Activated T-helper 9 cell treated with anti-CD3 and anti-CD28 coated beads, Interleukin-2, amount 50 U/mL, for 16 hours (primary cell): ENCODE measurements at regions not wholly inside any gene's neighbourhood (a gene's known extent, or its start where the extent isn't known, plus 50 kb on each side); places are given as distances from the start of the nearest gene placed in this dataset.

Experiments used
- DNase-seq: peaks from one replicate; pipeline ENCODE4 v3.0.0-alpha.2; 2020; ENCODE audit warnings: low read depth

DNA sequence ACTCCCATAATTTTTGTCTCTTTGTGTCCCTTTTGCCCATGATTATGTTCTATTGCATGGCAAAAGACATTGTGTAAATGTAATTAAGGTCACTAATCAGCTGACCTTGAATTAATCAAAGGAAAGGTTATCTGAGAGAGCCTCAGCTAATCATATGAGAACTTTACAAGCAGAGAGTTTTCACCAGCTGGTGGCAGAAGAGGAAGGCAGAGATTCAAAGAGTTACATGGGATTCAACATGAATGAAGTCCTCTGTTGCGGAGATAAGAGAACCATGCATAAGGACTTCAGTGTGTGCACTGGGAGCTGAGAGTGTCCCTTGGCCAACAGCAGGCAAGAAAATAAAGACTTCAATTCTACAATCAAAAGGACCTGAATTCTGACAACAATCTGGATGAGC lies 494.1 kb upstream of the ARID1B start:
- DNase-seq: no peak

DNA sequence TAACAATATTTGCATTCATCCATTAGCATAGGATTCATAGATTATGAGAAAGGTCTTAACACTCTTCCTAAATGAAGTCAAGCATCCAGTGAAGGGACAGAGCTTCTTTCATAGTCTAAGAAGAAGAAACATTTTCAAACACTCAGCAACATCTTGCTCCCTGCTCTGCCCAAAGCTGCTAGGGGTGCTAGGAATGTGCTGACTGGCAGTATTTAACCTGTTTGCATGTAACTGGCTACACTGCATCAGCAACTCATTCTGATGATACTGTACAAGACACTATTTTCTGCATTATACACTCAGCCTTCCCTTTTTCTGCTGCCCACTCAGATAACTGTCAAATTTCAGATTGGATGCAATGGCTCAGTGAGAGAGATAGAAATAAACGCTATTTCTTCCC lies 495.1 kb upstream of the ARID1B start:
- no peak for DNase-seq

DNA sequence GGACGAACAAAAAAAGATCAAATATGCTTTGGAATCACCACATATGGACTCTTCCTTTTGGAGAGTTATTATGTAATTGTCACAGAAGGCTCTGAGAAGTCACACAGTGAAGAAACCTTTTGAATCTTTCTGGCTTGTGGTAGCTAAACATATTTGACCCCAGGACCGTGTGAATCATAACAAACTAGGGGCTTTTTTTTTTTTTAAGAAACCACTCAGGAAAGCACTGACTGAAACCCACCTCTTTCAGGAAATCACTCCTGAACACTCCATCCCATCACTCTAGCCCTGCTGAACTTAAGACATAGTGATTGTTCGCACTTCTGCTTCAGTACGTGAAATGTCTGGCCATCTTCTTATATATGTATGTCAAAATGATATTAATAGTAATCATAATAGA lies 495.9 kb upstream of the ARID1B start:
- DNase-seq: no peak

DNA sequence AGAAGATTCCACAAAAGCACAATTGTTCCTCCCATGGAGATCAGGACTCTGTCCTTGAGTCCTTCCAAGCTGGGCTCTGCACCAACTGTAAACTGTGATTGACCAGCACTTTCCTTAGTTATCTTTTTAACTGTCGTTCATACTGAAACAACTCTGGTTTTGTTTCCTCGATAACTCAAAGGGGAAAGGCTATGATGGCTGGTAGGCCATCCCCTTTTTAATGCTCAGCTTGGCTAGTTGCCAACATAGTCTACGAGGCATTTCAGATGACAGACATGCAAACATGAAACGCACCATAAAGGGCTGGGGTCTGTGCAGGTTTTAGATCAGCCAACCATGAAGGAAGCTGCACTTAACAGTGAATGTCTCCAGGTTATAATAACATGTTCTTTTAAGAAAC lies 497.1 kb upstream of the ARID1B start:
- DNase-seq: no peak

GRCh38 chr6:156279261-156279969 lies 497.8 kb upstream of the ARID1B start:
- no peak for DNase-seq

GRCh38 chr6:156273065-156273711 lies 504.0 kb upstream of the ARID1B start:
- DNase-seq: no peak

DNA sequence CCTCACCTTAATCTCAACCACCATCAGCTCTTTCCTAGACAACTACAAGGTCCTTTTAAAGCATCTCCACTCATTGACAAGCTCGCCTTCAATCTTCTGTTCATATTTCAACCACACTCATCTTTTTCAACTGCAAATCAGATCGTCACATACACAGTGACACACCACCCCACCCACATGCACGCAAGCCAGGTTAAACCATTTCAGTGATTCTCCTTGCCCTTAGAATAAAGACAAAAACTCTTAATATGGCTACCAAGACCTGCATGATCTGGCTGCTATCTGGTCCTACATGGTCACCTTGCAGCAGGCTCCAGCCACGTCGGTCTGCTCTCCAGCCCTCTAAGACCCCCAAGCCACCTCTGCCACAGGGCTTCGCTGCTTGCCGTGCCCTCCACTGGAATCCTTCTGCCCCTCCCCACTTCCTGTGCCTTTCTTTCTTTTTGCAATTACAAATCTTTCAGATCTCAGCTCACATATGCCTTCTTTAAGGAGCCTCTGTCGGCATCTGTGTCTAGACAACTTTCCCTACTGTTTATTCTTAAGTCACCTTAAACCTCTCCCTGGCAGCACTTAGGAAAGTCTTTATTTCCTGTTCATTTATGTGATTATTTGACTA lies 507.3 kb upstream of the ARID1B start:
- DNase-seq: no peak

- no peak for DNase-seq
These were observed 508.3 kb upstream of the ARID1B start for GRCh38 chr6:156268849-156269248.

GRCh38 chr6:156262014-156262413 lies 515.2 kb upstream of the ARID1B start:
- no peak for DNase-seq

GRCh38 chr6:156260815-156261214 lies 516.4 kb upstream of the ARID1B start:
- no peak for DNase-seq

GRCh38 chr6:156258981-156259380 lies 518.2 kb upstream of the ARID1B start:
- no peak for DNase-seq

- no peak for DNase-seq
These were observed 521.0 kb upstream of the ARID1B start for GRCh38 chr6:156256161-156256560.

DNA sequence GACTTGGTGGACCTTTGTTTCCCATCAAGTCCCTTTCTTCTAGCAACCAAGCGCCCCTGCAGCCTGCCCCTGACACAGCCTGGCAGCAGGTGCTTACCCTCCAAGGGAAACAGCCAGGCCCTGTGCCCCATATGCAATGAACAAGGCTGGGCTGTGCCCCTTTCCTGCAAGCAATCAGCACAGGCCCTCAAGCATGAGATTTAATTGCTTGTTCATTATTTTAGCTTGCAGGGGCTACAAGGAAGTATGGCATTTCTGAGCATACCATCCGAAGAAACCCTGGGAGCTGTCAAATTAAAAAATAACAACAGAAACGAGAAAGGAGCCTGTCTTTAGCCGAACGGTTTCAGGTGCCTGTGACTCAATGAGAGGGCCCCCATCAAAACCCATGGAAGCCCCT lies 522.9 kb upstream of the ARID1B start:
- no peak for DNase-seq

DNA sequence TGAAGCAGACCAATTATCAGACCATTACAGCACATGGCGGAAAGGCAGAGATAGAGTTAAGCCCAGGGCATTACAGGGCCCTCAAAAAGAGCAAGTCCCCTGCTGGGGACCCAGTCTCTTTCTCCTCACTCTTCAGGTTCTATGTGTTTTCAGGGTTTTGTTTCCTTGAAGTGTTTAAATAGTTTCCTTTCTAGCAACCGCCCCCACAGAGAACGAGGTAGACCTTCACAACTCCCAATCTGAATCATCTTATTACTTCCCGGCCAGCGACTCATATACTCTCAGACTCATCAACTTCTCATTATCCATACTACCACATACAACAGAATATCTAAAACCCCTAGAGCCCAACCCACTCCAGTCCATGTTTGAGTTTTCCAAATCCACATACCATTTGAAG lies 526.6 kb upstream of the ARID1B start:
- no peak for DNase-seq

GRCh38 chr6:156242206-156242605 lies 535.0 kb upstream of the ARID1B start:
- DNase-seq: no peak

GRCh38 chr6:156231026-156231765 lies 546.0 kb upstream of the ARID1B start:
- no peak for DNase-seq

- no peak for DNase-seq
These were observed 557.2 kb upstream of the ARID1B start for GRCh38 chr6:156219973-156220372.

GRCh38 chr6:156205678-156206077 lies 571.5 kb upstream of the ARID1B start:
- DNase-seq: no peak

GRCh38 chr6:156199182-156199581 lies 578.0 kb upstream of the ARID1B start:
- no peak for DNase-seq

- DNase-seq: no peak
These were observed 579.7 kb upstream of the ARID1B start for GRCh38 chr6:156197513-156197912.

GRCh38 chr6:156194981-156195380 lies 582.2 kb upstream of the ARID1B start:
- no peak for DNase-seq

DNA sequence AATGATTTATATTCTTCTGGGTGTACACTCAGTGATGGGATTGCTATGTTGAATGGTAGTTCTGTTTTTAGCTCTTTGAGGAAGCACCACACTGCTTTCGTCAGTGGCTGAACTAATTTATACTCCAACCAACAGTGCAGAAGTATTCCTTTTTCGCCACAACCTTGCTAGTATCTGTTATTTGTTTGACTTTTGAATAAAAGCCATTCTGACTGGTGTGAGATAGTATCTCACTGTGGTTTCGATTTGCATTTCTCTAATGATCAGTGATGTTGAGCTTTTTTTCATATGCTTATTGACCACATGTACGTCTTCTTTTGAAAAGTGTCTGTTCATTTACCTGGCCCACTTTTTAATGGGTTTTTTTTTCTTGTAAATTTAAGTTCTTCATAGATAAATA lies 583.8 kb upstream of the ARID1B start:
- DNase-seq: no peak

DNA sequence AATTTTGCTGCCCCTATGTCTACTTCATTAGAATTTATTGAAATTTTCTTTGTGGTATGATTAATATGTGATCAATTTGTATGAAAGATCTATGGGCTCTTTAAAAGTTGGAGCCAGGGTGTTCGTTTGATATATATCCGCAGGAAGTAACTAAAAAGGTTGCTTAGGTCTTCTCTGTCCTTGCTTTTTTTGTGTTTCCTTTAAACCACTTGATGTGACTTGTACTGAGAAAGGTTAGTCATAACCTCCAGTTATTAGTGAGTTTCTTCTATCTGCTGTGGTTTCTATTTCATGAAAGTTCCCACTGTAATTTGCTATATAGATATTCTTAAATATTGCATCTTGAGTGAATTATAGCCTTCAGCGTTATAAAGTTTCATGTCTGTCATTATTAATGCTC lies 585.3 kb upstream of the ARID1B start:
- DNase-seq: no peak
